Natural killer cell (primary cell): ENCODE measurements at regions not wholly inside any gene's neighbourhood (a gene's known extent, or its start where the extent isn't known, plus 50 kb on each side); places are given as distances from the start of the nearest gene placed in this dataset.

Experiments used
- ATAC-seq, 3 donors: fragments of 150-1000 bp in 2 of 3; fragments of 200-7000 bp in 1 of 3; cut with Tn5 transposase; 1 replicate in 1 of 3; 2 replicates in 2 of 3; pipeline ENCODE4 v1.10.0; 2021; ENCODE audit warnings: mild to moderate bottlenecking in 2 of 3, moderate library complexity in 2 of 3
- DNase-seq, 2 donors: peaks; one replicate each; pipeline versions ENCODE4 v3.0.0 to v3.0.0-alpha.2; 2013 to 2021; ENCODE audit warnings: mixed read lengths in 1 of 2
- H3K27ac ChIP-seq: one replicate; pipeline ENCODE4 v1.5.1; 2013; ENCODE audit warnings: mild to moderate bottlenecking, low read length
- H3K27me3 ChIP-seq: one replicate; pipeline ENCODE4 v1.6.1; 2013; ENCODE audit warnings: low read length; ENCODE audit not compliant: control insufficient read depth, insufficient read depth
- H3K36me3 ChIP-seq: one replicate; pipeline ENCODE4 v1.6.1; 2013; ENCODE audit warnings: low read length; ENCODE audit not compliant: control insufficient read depth, insufficient read depth
- H3K4me1 ChIP-seq: one replicate; pipeline ENCODE4 v1.6.1; 2013; ENCODE audit warnings: low read length; ENCODE audit not compliant: control insufficient read depth, insufficient read depth
- H3K4me3 ChIP-seq: one replicate; pipeline ENCODE4 v1.5.1; 2013; ENCODE audit warnings: low read length
- H3K9me3 ChIP-seq: one replicate; pipeline ENCODE4 v1.6.1; 2013; ENCODE audit warnings: low read length; ENCODE audit not compliant: control insufficient read depth, insufficient read depth
- H3K27ac Mint-ChIP-seq, 2 donors: one replicate each; pipeline ENCODE4 v1.8.0; 2022; ENCODE audit warnings: mild to moderate bottlenecking in 2 of 2, mixed read lengths in 2 of 2, moderate library complexity in 1 of 2
- H3K27me3 Mint-ChIP-seq, 2 donors: one replicate each; pipeline ENCODE4 v1.8.0; 2022; ENCODE audit warnings: low read depth in 2 of 2, mixed read lengths in 2 of 2
- H3K36me3 Mint-ChIP-seq: one replicate; pipeline ENCODE4 v1.8.0; 2022; ENCODE audit warnings: mixed read lengths
- H3K4me1 Mint-ChIP-seq, 2 donors: one replicate each; pipeline ENCODE4 v1.8.0; 2022; ENCODE audit warnings: mixed read lengths in 2 of 2
- H3K4me3 Mint-ChIP-seq: one replicate; pipeline ENCODE4 v1.8.0; 2022; ENCODE audit warnings: mild to moderate bottlenecking, moderate library complexity, mixed read lengths
- H3K9me3 Mint-ChIP-seq, 2 donors: one replicate each; pipeline ENCODE4 v1.8.0; 2022; ENCODE audit warnings: mixed read lengths in 2 of 2
- CTCF ChIP-seq: fragments of 200-600 bp; IDR thresholded peaks from one replicate; pipeline ENCODE4 v1.8.0; 2022; ENCODE audit warnings: antibody characterized with exemption
- WGBS: methylation state at CpG from one replicate; pipeline ENCODE4 v1.1.7; 2013; ENCODE audit warnings: missing lambda C conversion rate; ENCODE audit not compliant: insufficient coverage; 5-methylcytosine and 5-hydroxymethylcytosine counted together
- intact Hi-C: fragments of 100-400 bp; cut with micrococcal nuclease; formaldehyde crosslinking; loops from one replicate; pipeline ENCODE4 v1.14.2; 2022

- intact Hi-C loops = no loop called here
- H3K4me1 ChIP-seq = no peaks in the 10 kb centered on the region
- no peaks in the 10 kb centered on the region for H3K36me3 Mint-ChIP-seq
- WGBS = 91% methylated on average over 7 of the region's 7 CpGs
- H3K4me3 Mint-ChIP-seq = no peak overlapping the region
- H3K9me3 Mint-ChIP-seq = no peaks in the 10 kb centered on the region
- no peaks in the 10 kb centered on the region for H3K36me3 ChIP-seq
- H3K27ac ChIP-seq = no peak overlapping the region
- DNase-seq (no peak), ATAC-seq (no peak)
- H3K27me3 Mint-ChIP-seq = no peaks in the 10 kb centered on the region
- no peak overlapping the region for H3K27ac Mint-ChIP-seq
- TF ChIP-seq CTCF = no peak
- H3K27me3 ChIP-seq = no peaks in the 10 kb centered on the region
- H3K9me3 ChIP-seq = no peaks in the 10 kb centered on the region
- H3K4me1 Mint-ChIP-seq = no peaks in the 10 kb centered on the region
- no peak overlapping the region for H3K4me3 ChIP-seq
Observed at GRCh38 chr1:31127266-31127665, 61.7 kb upstream of the PUM1 start.

GRCh38 chr1:31122741-31123140, 57.2 kb upstream of the PUM1 start:
- no peaks in the 10 kb centered on the region for H3K27me3 ChIP-seq
- no peaks in the 10 kb centered on the region for H3K36me3 ChIP-seq
- Mint-ChIP-seq H3K27me3 (no peaks in the 10 kb centered on the region), H3K4me3 (no peak overlapping the region), H3K36me3 (no peaks in the 10 kb centered on the region), H3K9me3 (no peaks in the 10 kb centered on the region), H3K4me1 (no peaks in the 10 kb centered on the region), H3K27ac (no peak overlapping the region)
- H3K4me1 ChIP-seq = no peaks in the 10 kb centered on the region
- intact Hi-C loops = no loop called here
- H3K9me3 ChIP-seq = no peaks in the 10 kb centered on the region
- no peak for DNase-seq
- TF ChIP-seq CTCF = no peak
- H3K4me3 ChIP-seq = no peak overlapping the region
- H3K27ac ChIP-seq = no peak overlapping the region
- no peak for ATAC-seq
- WGBS = 90% methylated on average over 6 of the region's 8 CpGs

GRCh38 chr1:31122101-31122735, 56.7 kb upstream of the PUM1 start:
- Mint-ChIP-seq H3K27ac (no peak overlapping the region), H3K4me3 (no peak overlapping the region), H3K4me1 (no peaks in the 10 kb centered on the region), H3K36me3 (no peaks in the 10 kb centered on the region), H3K27me3 (no peaks in the 10 kb centered on the region), H3K9me3 (no peaks in the 10 kb centered on the region)
- no peak for TF ChIP-seq CTCF
- Histone ChIP-seq H3K4me1 (no peaks in the 10 kb centered on the region), H3K9me3 (no peaks in the 10 kb centered on the region), H3K36me3 (no peaks in the 10 kb centered on the region), H3K27ac (no peak overlapping the region), H3K27me3 (no peaks in the 10 kb centered on the region), H3K4me3 (no peak overlapping the region)
- DNase-seq (no peak), ATAC-seq (no peak)
- WGBS = 81% methylated on average over 6 of the region's 6 CpGs
- intact Hi-C loops = no loop called here

GRCh38 chr1:31120783-31121180, 55.3 kb upstream of the PUM1 start:
- WGBS = 93% methylated on average over 3 of the region's 3 CpGs
- H3K4me1 Mint-ChIP-seq = no peaks in the 10 kb centered on the region
- H3K27ac ChIP-seq = no peak overlapping the region
- peaks cover 4 to 6% of the 10 kb centered on the region in 2 donors for H3K27me3 Mint-ChIP-seq
- no peak for TF ChIP-seq CTCF
- no peaks in the 10 kb centered on the region for H3K36me3 ChIP-seq
- H3K9me3 Mint-ChIP-seq = no peaks in the 10 kb centered on the region
- no peaks in the 10 kb centered on the region for H3K9me3 ChIP-seq
- no peak overlapping the region for H3K27ac Mint-ChIP-seq
- H3K27me3 ChIP-seq = peaks cover 2% of the 10 kb centered on the region
- intact Hi-C loops = no loop called here
- H3K4me3 ChIP-seq = no peak overlapping the region
- H3K36me3 Mint-ChIP-seq = no peaks in the 10 kb centered on the region
- ATAC-seq (peak in 1 of 3 donors; percentile 27), DNase-seq (no peak)
- H3K4me1 ChIP-seq = no peaks in the 10 kb centered on the region
- no peak overlapping the region for H3K4me3 Mint-ChIP-seq
